ENCODE measurements at regions not wholly inside any gene's neighbourhood (a gene's known extent, or its start where the extent isn't known, plus 50 kb on each side); places are given as distances from the start of the nearest gene placed in this dataset.

DNA sequence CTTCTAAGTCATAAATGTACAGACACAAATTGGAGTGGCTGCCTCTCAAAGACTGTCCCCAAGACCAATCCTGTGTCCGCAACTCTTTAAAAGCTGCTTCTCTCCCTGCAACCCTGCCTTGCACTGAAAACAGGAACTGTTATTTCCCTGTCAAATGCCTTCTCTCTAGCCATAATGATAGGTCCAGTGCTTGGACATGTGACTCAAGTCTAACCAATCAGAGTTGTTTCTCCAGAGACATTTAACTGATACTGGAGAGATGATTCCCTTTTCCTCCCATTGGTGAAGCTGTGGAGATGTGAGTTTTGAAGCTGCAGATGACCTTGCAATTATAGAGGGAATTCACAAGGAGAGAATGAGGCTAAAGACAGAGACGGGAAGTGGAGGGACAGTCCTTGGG lies 253.3 kb upstream of the CDH5 start (continued):
- no peak for TF ChIP-seq CHD7 (IDR thresholded peaks at IDR 0.05; ENCODE audit: insufficient replicate concordance, low read length)
- no peak for TF ChIP-seq SP2 (IDR thresholded peaks at IDR 0.05; ENCODE audit: low read length)

Measured in H1 (cell line).